ENCODE measurements at regions not wholly inside any gene's neighbourhood (a gene's known extent, or its start where the extent isn't known, plus 50 kb on each side); places are given as distances from the start of the nearest gene placed in this dataset.

GRCh38 chr18:51654488-51655326, 457.2 kb upstream of the MEX3C start:
- TF ChIP-seq NR3C1 (IDR thresholded peaks at IDR 0.05), result no peak
- no peak for TF ChIP-seq GATA3 (IDR thresholded peaks at IDR 0.05; ENCODE audit: borderline replicate concordance)
- TF ChIP-seq SMC3 (IDR thresholded peaks at IDR 0.05), result no peak
- no peak for TF ChIP-seq ZFP36 (IDR thresholded peaks at IDR 0.05; ENCODE audit: borderline replicate concordance, partially characterized antibody)
- TF ChIP-seq CBX8 (IDR thresholded peaks at IDR 0.05), result no peak
- TF ChIP-seq KDM5A (IDR thresholded peaks at IDR 0.05), result no peak
- no peak for TF ChIP-seq TP53 (CRISPR knock-in tag; IDR thresholded peaks at IDR 0.05)
- no peak for TF ChIP-seq KDM1A (IDR thresholded peaks at IDR 0.05; ENCODE audit: low read depth)
- TF ChIP-seq CEBPB (IDR thresholded peaks at IDR 0.05), result no peak
- no peak for TF ChIP-seq MAZ (IDR thresholded peaks at IDR 0.05; ENCODE audit: borderline replicate concordance, low read depth, low read length)
- TF ChIP-seq MAX (IDR thresholded peaks at IDR 0.05), result no peak
- no peak for TF ChIP-seq REST (IDR thresholded peaks at IDR 0.05)
- no peak for TF ChIP-seq JUN (IDR thresholded peaks at IDR 0.05)
- TF ChIP-seq HOXA7 (CRISPR knock-in tag; IDR thresholded peaks at IDR 0.05), result no peak
- no peak for TF ChIP-seq ELK1 (IDR thresholded peaks at IDR 0.05; ENCODE audit: low read depth, low read length)
- TF ChIP-seq FOSB (CRISPR knock-in tag; IDR thresholded peaks at IDR 0.05), result no peak
- no peak for TF ChIP-seq BCL3 (IDR thresholded peaks at IDR 0.05)
- no peak for TF ChIP-seq FOXS1 (CRISPR knock-in tag; IDR thresholded peaks at IDR 0.05)
- no peak for TF ChIP-seq HDAC2 (IDR thresholded peaks at IDR 0.05)
- no peak for TF ChIP-seq CHD4 (IDR thresholded peaks at IDR 0.05; ENCODE audit: borderline replicate concordance)
- Histone ChIP-seq H3K4me3 (no peak overlapping the region), H3K27ac (no peak overlapping the region), H3K4me2 (no peak overlapping the region), H3K4me1 (no peaks in the 10 kb centered on the region), H3K9me3 (no peaks in the 10 kb centered on the region)
- no peak for FAIRE-seq
- no peak for DNase-seq (ENCODE audit: low read depth in 1 of 2, low spot score in 1 of 2)
- WGBS (ENCODE audit: missing lambda C conversion rate), result 71% methylated on average over 8 of the region's 10 CpGs
- ATAC-seq, result no peak
- POLR2A ChIA-PET, result no interaction called here
- CTCF ChIA-PET, result interaction anchor here (1.2 kb wide), 1 partner anchor 544 kb away, joined by 3 read pairs; no protein-coding TSS in a partner anchor

GRCh38 chr18:51655327-51655698, 457.8 kb upstream of the MEX3C start:
- H3K4me2 ChIP-seq, result no peak overlapping the region
- H3K27ac ChIP-seq, result no peak overlapping the region
- no peak for ATAC-seq
- H3K4me3 ChIP-seq, result no peak overlapping the region
- FAIRE-seq, result no peak
- DNase-seq (ENCODE audit: low read depth in 1 of 2, low spot score in 1 of 2), result no peak
- CTCF ChIA-PET, result interaction anchor here (1.2 kb wide), 1 partner anchor 545 kb away, joined by 3 read pairs; no protein-coding TSS in a partner anchor
- H3K9me3 ChIP-seq, result no peaks in the 10 kb centered on the region
- no peaks in the 10 kb centered on the region for H3K4me1 ChIP-seq
- 53% methylated on average over 2 of the region's 2 CpGs for WGBS (ENCODE audit: missing lambda C conversion rate)
- POLR2A ChIA-PET, result no interaction called here
- no peak for TF ChIP-seq HMGXB4 (CRISPR knock-in tag; IDR thresholded peaks at IDR 0.05; ENCODE audit: borderline replicate concordance)
- no peak for TF ChIP-seq HES2 (IDR thresholded peaks at IDR 0.05)
- no peak for TF ChIP-seq RCOR1 (IDR thresholded peaks at IDR 0.05; ENCODE audit: low read depth, low read length)
- TF ChIP-seq USF2 (IDR thresholded peaks at IDR 0.05), result no peak
- no peak for TF ChIP-seq ZFP36 (IDR thresholded peaks at IDR 0.05; ENCODE audit: borderline replicate concordance, partially characterized antibody)
- TF ChIP-seq PHF8 (IDR thresholded peaks at IDR 0.05; ENCODE audit: borderline replicate concordance, low read depth), result no peak
- TF ChIP-seq MAZ (IDR thresholded peaks at IDR 0.05; ENCODE audit: borderline replicate concordance, low read depth, low read length), result no peak

Data from A549 (cell line).